Activated naive CD8-positive, alpha-beta T cell treated with anti-CD3 and anti-CD28 coated beads for 36 hours (primary cell): ENCODE measurements at regions not wholly inside any gene's neighbourhood (a gene's known extent, or its start where the extent isn't known, plus 50 kb on each side); places are given as distances from the start of the nearest gene placed in this dataset.

Source experiments
- DNase-seq: peaks from one replicate; pipeline ENCODE4 v3.0.0; 2021
- H3K27ac Mint-ChIP-seq: one replicate; pipeline ENCODE4 v1.8.0; 2022; ENCODE audit warnings: mild to moderate bottlenecking, moderate library complexity, mixed read lengths
- H3K27me3 Mint-ChIP-seq: one replicate; pipeline ENCODE4 v1.8.0; 2022; ENCODE audit warnings: mild to moderate bottlenecking, mixed read lengths
- H3K36me3 Mint-ChIP-seq: one replicate; pipeline ENCODE4 v1.8.0; 2021; ENCODE audit warnings: mild to moderate bottlenecking, mixed read lengths
- H3K4me1 Mint-ChIP-seq: one replicate; pipeline ENCODE4 v1.8.0; 2021; ENCODE audit warnings: mixed read lengths
- H3K4me3 Mint-ChIP-seq: one replicate; pipeline ENCODE4 v1.8.0; 2022; ENCODE audit warnings: mild to moderate bottlenecking, moderate library complexity, mixed read lengths
- H3K9me3 Mint-ChIP-seq: one replicate; pipeline ENCODE4 v1.8.0; 2022; ENCODE audit warnings: mixed read lengths

GRCh38 chr15:69524296-69524695, 71.7 kb downstream of the RPLP1 start:
- no peak overlapping the region for H3K4me3 Mint-ChIP-seq
- peaks cover 2% of the 10 kb centered on the region for H3K27me3 Mint-ChIP-seq
- no peak overlapping the region for H3K27ac Mint-ChIP-seq
- H3K4me1 Mint-ChIP-seq: peaks cover 5% of the 10 kb centered on the region
- no peaks in the 10 kb centered on the region for H3K36me3 Mint-ChIP-seq
- H3K9me3 Mint-ChIP-seq: no peaks in the 10 kb centered on the region
- no peak for DNase-seq

- H3K9me3 Mint-ChIP-seq: no peaks in the 10 kb centered on the region
Observed at GRCh38 chr15:69524814-69525213, 72.2 kb downstream of the RPLP1 start.

GRCh38 chr15:69525543-69525942, 72.9 kb downstream of the RPLP1 start:
- peaks cover 5% of the 10 kb centered on the region for H3K4me1 Mint-ChIP-seq
- no peaks in the 10 kb centered on the region for H3K36me3 Mint-ChIP-seq
- no peaks in the 10 kb centered on the region for H3K9me3 Mint-ChIP-seq
- H3K4me3 Mint-ChIP-seq: no peak overlapping the region
- H3K27me3 Mint-ChIP-seq: no peaks in the 10 kb centered on the region
- no peak for DNase-seq
- H3K27ac Mint-ChIP-seq: no peak overlapping the region

More at GRCh38 chr15:69524814-69525213, 72.2 kb downstream of the RPLP1 start:
- Mint-ChIP-seq H3K4me3 (no peak overlapping the region), H3K4me1 (peaks cover 5% of the 10 kb centered on the region), H3K27me3 (no peaks in the 10 kb centered on the region), H3K36me3 (no peaks in the 10 kb centered on the region), H3K27ac (no peak overlapping the region)
- no peak for DNase-seq

GRCh38 chr15:69526081-69527061, 73.8 kb downstream of the RPLP1 start:
- Mint-ChIP-seq H3K4me1 (peaks cover 5% of the 10 kb centered on the region), H3K27ac (no peak overlapping the region), H3K27me3 (no peaks in the 10 kb centered on the region), H3K4me3 (no peak overlapping the region), H3K36me3 (no peaks in the 10 kb centered on the region), H3K9me3 (no peaks in the 10 kb centered on the region)
- DNase-seq: no peak

- Mint-ChIP-seq H3K27me3 (no peaks in the 10 kb centered on the region), H3K27ac (no peak overlapping the region), H3K4me3 (no peak overlapping the region), H3K36me3 (no peaks in the 10 kb centered on the region), H3K4me1 (no peaks in the 10 kb centered on the region), H3K9me3 (no peaks in the 10 kb centered on the region)
- no peak for DNase-seq
Observed at GRCh38 chr15:69529141-69529540, 76.5 kb downstream of the RPLP1 start.

- DNase-seq: no peak
- H3K4me3 Mint-ChIP-seq: no peak overlapping the region
- H3K27ac Mint-ChIP-seq: no peak overlapping the region
- H3K36me3 Mint-ChIP-seq: no peaks in the 10 kb centered on the region
- no peaks in the 10 kb centered on the region for H3K4me1 Mint-ChIP-seq
- no peaks in the 10 kb centered on the region for H3K9me3 Mint-ChIP-seq
- no peaks in the 10 kb centered on the region for H3K27me3 Mint-ChIP-seq
Observed at GRCh38 chr15:69529961-69530633, 77.5 kb downstream of the RPLP1 start.

- Mint-ChIP-seq H3K36me3 (no peaks in the 10 kb centered on the region), H3K4me1 (no peaks in the 10 kb centered on the region), H3K4me3 (no peak overlapping the region), H3K27ac (no peak overlapping the region), H3K9me3 (no peaks in the 10 kb centered on the region), H3K27me3 (no peaks in the 10 kb centered on the region)
- DNase-seq: no peak
Observed at GRCh38 chr15:69530991-69531664, 78.5 kb downstream of the RPLP1 start.

GRCh38 chr15:69531665-69532027, 79.0 kb downstream of the RPLP1 start:
- no peaks in the 10 kb centered on the region for H3K9me3 Mint-ChIP-seq
- H3K4me1 Mint-ChIP-seq: no peaks in the 10 kb centered on the region
- no peak for DNase-seq
- H3K36me3 Mint-ChIP-seq: no peaks in the 10 kb centered on the region
- no peak overlapping the region for H3K4me3 Mint-ChIP-seq
- no peak overlapping the region for H3K27ac Mint-ChIP-seq
- no peaks in the 10 kb centered on the region for H3K27me3 Mint-ChIP-seq

GRCh38 chr15:69532066-69532465, 79.4 kb downstream of the RPLP1 start:
- Mint-ChIP-seq H3K4me3 (no peak overlapping the region), H3K9me3 (no peaks in the 10 kb centered on the region), H3K4me1 (no peaks in the 10 kb centered on the region), H3K36me3 (no peaks in the 10 kb centered on the region), H3K27me3 (no peaks in the 10 kb centered on the region), H3K27ac (no peak overlapping the region)
- DNase-seq: no peak

- H3K27me3 Mint-ChIP-seq: no peaks in the 10 kb centered on the region
- no peak overlapping the region for H3K4me3 Mint-ChIP-seq
- H3K9me3 Mint-ChIP-seq: no peaks in the 10 kb centered on the region
- no peaks in the 10 kb centered on the region for H3K36me3 Mint-ChIP-seq
- H3K4me1 Mint-ChIP-seq: no peaks in the 10 kb centered on the region
- H3K27ac Mint-ChIP-seq: no peak overlapping the region
- no peak for DNase-seq
Observed at GRCh38 chr15:69532856-69533255, 80.2 kb downstream of the RPLP1 start.

GRCh38 chr15:69533522-69533921, 80.9 kb downstream of the RPLP1 start:
- DNase-seq: no peak
- Mint-ChIP-seq H3K9me3 (no peaks in the 10 kb centered on the region), H3K4me3 (no peak overlapping the region), H3K27me3 (no peaks in the 10 kb centered on the region), H3K36me3 (no peaks in the 10 kb centered on the region), H3K27ac (no peak overlapping the region), H3K4me1 (no peaks in the 10 kb centered on the region)

- no peak for DNase-seq
- no peaks in the 10 kb centered on the region for H3K9me3 Mint-ChIP-seq
Observed at GRCh38 chr15:69535101-69535638, 82.6 kb downstream of the RPLP1 start.

GRCh38 chr15:69535998-69536397, 83.4 kb downstream of the RPLP1 start:
- H3K9me3 Mint-ChIP-seq: no peaks in the 10 kb centered on the region
- no peaks in the 10 kb centered on the region for H3K36me3 Mint-ChIP-seq
- no peaks in the 10 kb centered on the region for H3K4me1 Mint-ChIP-seq

More at GRCh38 chr15:69535101-69535638, 82.6 kb downstream of the RPLP1 start:
- H3K27ac Mint-ChIP-seq: no peak overlapping the region
- no peaks in the 10 kb centered on the region for H3K36me3 Mint-ChIP-seq
- no peaks in the 10 kb centered on the region for H3K4me1 Mint-ChIP-seq
- H3K4me3 Mint-ChIP-seq: no peak overlapping the region
- H3K27me3 Mint-ChIP-seq: no peaks in the 10 kb centered on the region

GRCh38 chr15:69536726-69537512, 84.3 kb downstream of the RPLP1 start:
- no peak for DNase-seq
- Mint-ChIP-seq H3K27me3 (no peaks in the 10 kb centered on the region), H3K4me1 (no peaks in the 10 kb centered on the region), H3K36me3 (no peaks in the 10 kb centered on the region), H3K9me3 (no peaks in the 10 kb centered on the region), H3K27ac (no peak overlapping the region), H3K4me3 (no peak overlapping the region)

More at GRCh38 chr15:69535998-69536397, 83.4 kb downstream of the RPLP1 start:
- DNase-seq: no peak
- Mint-ChIP-seq H3K4me3 (no peak overlapping the region), H3K27ac (no peak overlapping the region), H3K27me3 (no peaks in the 10 kb centered on the region)
